ENCODE measurements at regions not wholly inside any gene's neighbourhood (a gene's known extent, or its start where the extent isn't known, plus 50 kb on each side); places are given as distances from the start of the nearest gene placed in this dataset.

- TF ChIP-seq SIN3A (IDR thresholded peaks at IDR 0.05; ENCODE audit: borderline replicate concordance, insufficient read depth, low read length), result no peak
- no peak for TF ChIP-seq FOXP2 (optimal IDR thresholded peaks at IDR 0.05; ENCODE audit: borderline replicate concordance, extremely low read depth, extremely low read length, insufficient read depth)
- no peak for TF ChIP-seq POLR2AphosphoS5 (IDR thresholded peaks at IDR 0.05; ENCODE audit: low read depth, low read length)
- no peak for TF ChIP-seq TAF1 (IDR thresholded peaks at IDR 0.05; ENCODE audit: borderline replicate concordance, insufficient read depth, low read length)
- TF ChIP-seq REST (IDR thresholded peaks at IDR 0.05; ENCODE audit: insufficient read depth in 1 of 2, low read depth in 2 of 2, low read length in 2 of 2), result no peak
Measured at GRCh38 chr2:239752951-239753350, 272.2 kb downstream of the NDUFA10 start.

DNA sequence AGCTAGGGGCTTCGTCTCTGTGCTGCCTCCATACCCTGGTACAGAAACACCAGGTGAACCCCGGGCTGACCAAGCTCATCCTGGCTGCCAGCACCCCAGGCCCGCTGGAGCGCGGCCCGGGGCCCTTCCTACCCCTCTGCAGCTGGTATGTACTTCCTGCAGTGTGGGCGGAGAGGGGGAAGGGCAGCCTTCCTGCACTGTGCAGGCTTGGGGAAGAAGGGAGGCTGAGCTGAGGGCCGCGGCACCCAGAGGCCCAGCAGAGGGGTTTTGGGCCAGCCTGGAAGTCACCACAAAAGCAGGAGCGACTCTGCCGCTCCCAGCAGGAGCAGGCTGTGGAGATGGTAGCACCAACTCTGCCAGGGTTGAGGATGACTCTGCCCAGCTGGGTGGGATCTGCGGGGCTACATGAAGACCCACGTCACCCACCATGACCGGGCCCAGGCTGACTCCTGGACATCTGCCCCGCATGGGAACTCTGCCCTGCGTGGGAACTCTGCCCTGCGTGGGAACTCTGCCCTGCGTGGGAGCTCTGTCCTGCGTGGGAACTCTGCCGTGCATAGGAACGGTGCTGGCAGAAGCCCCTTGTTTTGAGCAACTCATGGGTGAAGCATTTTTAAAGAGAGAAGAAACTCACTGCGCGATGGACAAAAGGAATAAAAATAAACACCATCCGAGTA, 273.3 kb downstream of the NDUFA10 start:
- TF ChIP-seq TAF1 (IDR thresholded peaks at IDR 0.05; ENCODE audit: borderline replicate concordance, insufficient read depth, low read length) (no peak), REST (IDR thresholded peaks at IDR 0.05; ENCODE audit: insufficient read depth in 1 of 2, low read depth in 2 of 2, low read length in 2 of 2) (no peak), SIN3A (IDR thresholded peaks at IDR 0.05; ENCODE audit: borderline replicate concordance, insufficient read depth, low read length) (no peak)

DNA sequence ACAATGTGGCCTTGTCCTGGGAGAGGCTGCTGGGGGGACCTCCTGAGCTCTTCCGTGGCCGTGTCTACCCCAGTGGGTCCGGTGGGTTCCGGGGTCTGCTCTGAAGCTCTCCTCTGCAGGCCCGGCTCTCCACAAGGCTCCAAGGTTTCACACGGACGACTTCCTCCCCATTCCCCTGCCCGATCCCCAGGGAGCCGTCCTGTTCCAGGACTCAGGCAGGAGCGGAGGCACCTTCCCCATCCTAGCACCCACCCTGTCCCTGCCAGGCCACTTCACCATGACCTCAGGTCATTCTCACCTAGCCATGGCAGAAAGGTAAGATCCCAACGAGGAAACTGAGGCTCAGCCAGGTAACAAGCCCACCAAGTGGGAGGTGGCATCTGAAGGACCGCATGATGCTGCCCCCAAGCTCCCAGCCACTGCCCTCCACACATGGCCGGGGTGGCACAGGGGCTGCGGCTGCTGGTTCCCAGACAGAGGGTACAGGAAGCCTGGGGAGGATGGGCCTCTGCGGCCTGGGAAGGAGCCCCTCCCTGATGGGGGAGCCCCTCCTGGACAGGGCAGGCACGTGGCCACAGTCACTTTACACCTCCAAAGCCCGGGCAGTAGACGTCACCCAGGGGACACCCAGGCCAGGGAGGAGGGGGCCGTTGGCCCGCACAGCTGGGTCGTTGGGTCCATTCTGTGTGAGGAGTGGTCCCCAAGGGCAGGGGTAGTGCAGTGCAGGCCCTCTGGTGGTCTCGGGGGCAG, 274.0 kb downstream of the NDUFA10 start:
- TF ChIP-seq POLR2AphosphoS5 (IDR thresholded peaks at IDR 0.05; ENCODE audit: low read depth, low read length), result no peak
- no peak for TF ChIP-seq REST (IDR thresholded peaks at IDR 0.05; ENCODE audit: insufficient read depth in 1 of 2, low read depth in 2 of 2, low read length in 2 of 2)
- no peak for TF ChIP-seq SIN3A (IDR thresholded peaks at IDR 0.05; ENCODE audit: borderline replicate concordance, insufficient read depth, low read length)
- TF ChIP-seq TAF1 (IDR thresholded peaks at IDR 0.05; ENCODE audit: borderline replicate concordance, insufficient read depth, low read length), result no peak
- no peak for TF ChIP-seq FOXP2 (optimal IDR thresholded peaks at IDR 0.05; ENCODE audit: borderline replicate concordance, extremely low read depth, extremely low read length, insufficient read depth)

- TF ChIP-seq POLR2AphosphoS5 (IDR thresholded peaks at IDR 0.05; ENCODE audit: low read depth, low read length) (no peak), REST (IDR thresholded peaks at IDR 0.05; ENCODE audit: insufficient read depth in 1 of 2, low read depth in 2 of 2, low read length in 2 of 2) (no peak), FOXP2 (optimal IDR thresholded peaks at IDR 0.05; ENCODE audit: borderline replicate concordance, extremely low read depth, extremely low read length, insufficient read depth) (no peak), SIN3A (IDR thresholded peaks at IDR 0.05; ENCODE audit: borderline replicate concordance, insufficient read depth, low read length) (no peak), TAF1 (IDR thresholded peaks at IDR 0.05; ENCODE audit: borderline replicate concordance, insufficient read depth, low read length) (no peak)
Measured at GRCh38 chr2:239750045-239750835, 274.9 kb downstream of the NDUFA10 start.
